PC-9 (cell line): ENCODE measurements at regions not wholly inside any gene's neighbourhood (a gene's known extent, or its start where the extent isn't known, plus 50 kb on each side); places are given as distances from the start of the nearest gene placed in this dataset.

ENCODE experiments used
- EZH2 ChIP-seq: fragments of 200-600 bp; sonication (generic); IDR thresholded peaks from 2 replicates; pipeline ENCODE4 v1.8.0; 2017; ENCODE audit warnings: antibody characterized with exemption, low read depth
- TF ChIP-seq, protein P1 (sequence below): fragments of 200-600 bp; sonication (generic); conservative IDR thresholded peaks from 2 replicates; pipeline ENCODE4 v1.6.1; 2017; ENCODE audit warnings: mixed run types, antibody characterized with exemption, mild to moderate bottlenecking, moderate library complexity

DNA sequence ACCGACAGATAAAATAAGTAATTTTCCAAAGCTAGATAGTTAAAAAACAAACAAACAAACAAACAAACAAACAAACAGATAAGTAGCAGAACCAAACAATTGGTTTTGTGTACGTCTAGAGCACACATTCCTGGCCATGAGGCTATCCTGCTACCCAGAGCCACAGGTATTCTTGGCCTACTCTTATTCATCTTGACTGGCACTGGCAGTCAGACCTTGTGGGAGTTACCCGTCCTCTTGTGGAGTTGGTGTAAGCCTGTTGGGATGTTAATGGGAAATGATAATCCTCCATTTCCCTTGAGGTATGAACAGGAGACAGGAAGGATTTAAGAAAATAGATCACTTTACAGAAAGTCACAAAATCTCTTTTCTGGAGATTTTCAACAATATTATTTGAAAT, 142.4 kb upstream of the MEOX2 start:
- TF ChIP-seq, protein P1, sequence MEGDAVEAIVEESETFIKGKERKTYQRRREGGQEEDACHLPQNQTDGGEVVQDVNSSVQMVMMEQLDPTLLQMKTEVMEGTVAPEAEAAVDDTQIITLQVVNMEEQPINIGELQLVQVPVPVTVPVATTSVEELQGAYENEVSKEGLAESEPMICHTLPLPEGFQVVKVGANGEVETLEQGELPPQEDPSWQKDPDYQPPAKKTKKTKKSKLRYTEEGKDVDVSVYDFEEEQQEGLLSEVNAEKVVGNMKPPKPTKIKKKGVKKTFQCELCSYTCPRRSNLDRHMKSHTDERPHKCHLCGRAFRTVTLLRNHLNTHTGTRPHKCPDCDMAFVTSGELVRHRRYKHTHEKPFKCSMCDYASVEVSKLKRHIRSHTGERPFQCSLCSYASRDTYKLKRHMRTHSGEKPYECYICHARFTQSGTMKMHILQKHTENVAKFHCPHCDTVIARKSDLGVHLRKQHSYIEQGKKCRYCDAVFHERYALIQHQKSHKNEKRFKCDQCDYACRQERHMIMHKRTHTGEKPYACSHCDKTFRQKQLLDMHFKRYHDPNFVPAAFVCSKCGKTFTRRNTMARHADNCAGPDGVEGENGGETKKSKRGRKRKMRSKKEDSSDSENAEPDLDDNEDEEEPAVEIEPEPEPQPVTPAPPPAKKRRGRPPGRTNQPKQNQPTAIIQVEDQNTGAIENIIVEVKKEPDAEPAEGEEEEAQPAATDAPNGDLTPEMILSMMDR, result no peak
- TF ChIP-seq EZH2, result no peak
